DOHH2 (cell line): ENCODE measurements at regions not wholly inside any gene's neighbourhood (a gene's known extent, or its start where the extent isn't known, plus 50 kb on each side); places are given as distances from the start of the nearest gene placed in this dataset.

Experiments
- H3F3A ChIP-seq: fragments of 200-600 bp; sonication (generic), shearing (Covaris generic); 2 replicates; pipeline ENCODE4 v1.6.0; 2016; ENCODE audit warnings: antibody characterized with exemption, mild to moderate bottlenecking; ENCODE audit not compliant: control insufficient read depth, insufficient read depth
- H3K27ac ChIP-seq: fragments of 200-600 bp; sonication (generic); 2 replicates; pipeline ENCODE4 v1.5.1; 2014; ENCODE audit warnings: low read depth, mild to moderate bottlenecking, low read length, moderate library complexity
- H3K27me3 ChIP-seq: fragments of 200-600 bp; sonication (generic); 2 replicates; pipeline ENCODE4 v1.6.1; 2014; ENCODE audit warnings: mild to moderate bottlenecking, low read length, mixed read lengths; ENCODE audit not compliant: control insufficient read depth
- H3K36me3 ChIP-seq: fragments of 200-600 bp; sonication (generic); 2 replicates; pipeline ENCODE4 v1.6.1; 2014; ENCODE audit warnings: mild to moderate bottlenecking, low read length, moderate library complexity, mixed read lengths; ENCODE audit not compliant: control insufficient read depth
- H3K4me1 ChIP-seq: fragments of 200-600 bp; sonication (generic); 2 replicates; pipeline ENCODE4 v1.6.1; 2014; ENCODE audit warnings: mild to moderate bottlenecking, low read length, mixed read lengths; ENCODE audit not compliant: control insufficient read depth
- H3K4me2 ChIP-seq: fragments of 200-600 bp; sonication (generic); 2 replicates; pipeline ENCODE4 v1.6.0; 2014; ENCODE audit warnings: mild to moderate bottlenecking, low read length, moderate library complexity
- H3K4me3 ChIP-seq: fragments of 200-600 bp; sonication (generic); 2 replicates; pipeline ENCODE4 v1.5.1; 2014; ENCODE audit warnings: mild to moderate bottlenecking, low read length, mixed read lengths
- H3K79me2 ChIP-seq: fragments of 200-600 bp; sonication (generic); 2 replicates; pipeline ENCODE4 v1.6.1; 2014; ENCODE audit warnings: mild to moderate bottlenecking, low read length, mixed read lengths; ENCODE audit not compliant: control insufficient read depth
- H3K9me2 ChIP-seq: fragments of 200-600 bp; sonication (generic); replicated peaks from 2 replicates; pipeline ENCODE4 v1.6.1; 2014; ENCODE audit warnings: mild to moderate bottlenecking, low read length, mixed read lengths; ENCODE audit not compliant: control insufficient read depth
- H3K9me3 ChIP-seq: fragments of 200-600 bp; sonication (generic); 2 replicates; pipeline ENCODE4 v1.6.1; 2014; ENCODE audit warnings: antibody characterized with exemption, low read length, mixed read lengths; ENCODE audit not compliant: control insufficient read depth, insufficient read depth
- H4K20me1 ChIP-seq: fragments of 200-600 bp; sonication (generic); 2 replicates; pipeline ENCODE4 v1.6.0; 2014; ENCODE audit warnings: low read depth, mild to moderate bottlenecking, antibody characterized with exemption, low read length, moderate library complexity; ENCODE audit not compliant: control insufficient read depth, insufficient read depth
- CTCF ChIP-seq: fragments of 200-600 bp; sonication (generic); IDR thresholded peaks from one replicate; pipeline ENCODE4 v1.5.1; 2014; ENCODE audit warnings: antibody characterized with exemption, mild to moderate bottlenecking, low read depth, low read length; ENCODE audit not compliant: poor library complexity, severe bottlenecking
- EZH2phosphoT487 ChIP-seq: fragments of 200-600 bp; sonication (generic); IDR thresholded peaks from 2 replicates; pipeline ENCODE4 v1.6.1; 2017; ENCODE audit warnings: borderline replicate concordance, mild to moderate bottlenecking, antibody characterized with exemption, low read length, moderate library complexity, mixed read lengths

- Histone ChIP-seq H3K36me3 (no peaks in the 10 kb centered on the region), H3K79me2 (no peaks in the 10 kb centered on the region), H3K4me2 (no peak overlapping the region), H3K27ac (no peak overlapping the region), H3K27me3 (peaks cover 8% of the 10 kb centered on the region; the same call in 1 of the 2 replicates), H3K9me2 (no peaks in the 10 kb centered on the region), H3K4me1 (peaks cover 6% of the 10 kb centered on the region; the same call in 1 of the 2 replicates), H3K9me3 (no peaks in the 10 kb centered on the region), H3F3A (no peaks in the 10 kb centered on the region), H3K4me3 (no peak overlapping the region), H4K20me1 (no peaks in the 10 kb centered on the region)
- TF ChIP-seq EZH2phosphoT487 = no peak
- no peak for TF ChIP-seq CTCF
Observed at GRCh38 chr3:135447483-135447882, 518.0 kb upstream of the PPP2R3A start.

- Histone ChIP-seq H3K79me2 (no peaks in the 10 kb centered on the region), H3K9me2 (no peaks in the 10 kb centered on the region), H3K27me3 (peaks cover 3% of the 10 kb centered on the region; the same call in 1 of the 2 replicates), H3K4me2 (no peak overlapping the region), H3F3A (no peaks in the 10 kb centered on the region), H3K4me1 (peaks cover 6% of the 10 kb centered on the region; the same call in 1 of the 2 replicates), H3K4me3 (no peak overlapping the region), H3K36me3 (no peaks in the 10 kb centered on the region), H3K27ac (no peak overlapping the region), H3K9me3 (no peaks in the 10 kb centered on the region), H4K20me1 (no peaks in the 10 kb centered on the region)
- TF ChIP-seq CTCF (no peak), EZH2phosphoT487 (no peak)
Observed at GRCh38 chr3:135448520-135448919, 517.0 kb upstream of the PPP2R3A start.

- no peak overlapping the region for H3K4me2 ChIP-seq
- H3K27me3 ChIP-seq = peaks cover 3% of the 10 kb centered on the region; the same call in 1 of the 2 replicates
- no peak overlapping the region for H3K4me3 ChIP-seq
- no peaks in the 10 kb centered on the region for H3K36me3 ChIP-seq
- H3K9me2 ChIP-seq = no peaks in the 10 kb centered on the region
- no peak overlapping the region for H3K27ac ChIP-seq
- H3K79me2 ChIP-seq = no peaks in the 10 kb centered on the region
- no peaks in the 10 kb centered on the region for H3F3A ChIP-seq
- no peaks in the 10 kb centered on the region for H4K20me1 ChIP-seq
- H3K9me3 ChIP-seq = no peaks in the 10 kb centered on the region
- no peak for TF ChIP-seq CTCF
- TF ChIP-seq EZH2phosphoT487 = no peak
- H3K4me1 ChIP-seq = peaks cover 4% of the 10 kb centered on the region; the same call in 1 of the 2 replicates
Observed at GRCh38 chr3:135449046-135449445, 516.5 kb upstream of the PPP2R3A start.
